ENCODE measurements at regions not wholly inside any gene's neighbourhood (a gene's known extent, or its start where the extent isn't known, plus 50 kb on each side); places are given as distances from the start of the nearest gene placed in this dataset.

- TF ChIP-seq CTCF (IDR thresholded peaks at IDR 0.05; ENCODE audit: insufficient read depth, low read depth, low read length, missing control alignments), result no peak
- no peak for DNase-seq (ENCODE audit: low read depth)
- H3K4me3 ChIP-seq (ENCODE audit: low read depth, low read length), result no peak overlapping the region
Measured at GRCh38 chr20:11155156-11155756, 481.5 kb upstream of the JAG1 start.

- no peak for DNase-seq (ENCODE audit: low read depth)
- no peak for TF ChIP-seq CTCF (IDR thresholded peaks at IDR 0.05; ENCODE audit: insufficient read depth, low read depth, low read length, missing control alignments)
- H3K4me3 ChIP-seq (ENCODE audit: low read depth, low read length), result no peak overlapping the region
Measured at GRCh38 chr20:11156922-11157321, 483.1 kb upstream of the JAG1 start.

- TF ChIP-seq CTCF (IDR thresholded peaks at IDR 0.05; ENCODE audit: insufficient read depth, low read depth, low read length, missing control alignments), result no peak
- no peak overlapping the region for H3K4me3 ChIP-seq (ENCODE audit: low read depth, low read length)
- no peak for DNase-seq (ENCODE audit: low read depth)
Measured at GRCh38 chr20:11158146-11158545, 484.3 kb upstream of the JAG1 start.

- no peak for DNase-seq (ENCODE audit: low read depth)
- no peak overlapping the region for H3K4me3 ChIP-seq (ENCODE audit: low read depth, low read length)
- no peak for TF ChIP-seq CTCF (IDR thresholded peaks at IDR 0.05; ENCODE audit: insufficient read depth, low read depth, low read length, missing control alignments)
Measured at GRCh38 chr20:11158589-11158988, 484.8 kb upstream of the JAG1 start.

GRCh38 chr20:11159728-11160127 lies 485.9 kb upstream of the JAG1 start:
- peak; percentile 48 for DNase-seq (ENCODE audit: low read depth)
- TF ChIP-seq CTCF (IDR thresholded peaks at IDR 0.05; ENCODE audit: insufficient read depth, low read depth, low read length, missing control alignments), result no peak
- H3K4me3 ChIP-seq (ENCODE audit: low read depth, low read length), result no peak overlapping the region

- no peak for TF ChIP-seq CTCF (IDR thresholded peaks at IDR 0.05; ENCODE audit: insufficient read depth, low read depth, low read length, missing control alignments)
- no peak for DNase-seq (ENCODE audit: low read depth)
- no peak overlapping the region for H3K4me3 ChIP-seq (ENCODE audit: low read depth, low read length)
Measured at GRCh38 chr20:11162026-11162775, 488.4 kb upstream of the JAG1 start.
